Vagina (tissue), 2 donors: ENCODE measurements at regions not wholly inside any gene's neighbourhood (a gene's known extent, or its start where the extent isn't known, plus 50 kb on each side); places are given as distances from the start of the nearest gene placed in this dataset.

Source experiments
- CTCF ChIP-seq, 3 experiments: fragments of 450-650 bp in 2 of 3; fragments of 200-600 bp in 1 of 3; sonication (generic) in 1 of 3; IDR thresholded peaks; one replicate each; pipeline ENCODE4 v1.5.1; 2017 to 2019; ENCODE audit warnings: antibody characterized with exemption in 3 of 3, mild to moderate bottlenecking in 2 of 3, moderate library complexity in 2 of 3
- POLR2A ChIP-seq, 2 donors: fragments of 450-650 bp; IDR thresholded peaks; one replicate each; pipeline ENCODE4 v1.6.1; 2017; ENCODE audit warnings: antibody characterized with exemption in 2 of 2, mild to moderate bottlenecking in 2 of 2, moderate library complexity in 2 of 2
- POLR2AphosphoS5 ChIP-seq, 2 donors: sonication (generic); formaldehyde crosslinking; IDR thresholded peaks; one replicate each; pipeline ENCODE4 v1.9.0; 2017; ENCODE audit warnings: antibody characterized with exemption in 2 of 2, mild to moderate bottlenecking in 2 of 2, low read depth in 1 of 2; ENCODE audit not compliant: insufficient read depth in 1 of 2

- TF ChIP-seq CTCF (IDR thresholded peaks at IDR 0.05) = no peak
- TF ChIP-seq POLR2A (IDR thresholded peaks at IDR 0.05) = no peak
- no peak for TF ChIP-seq POLR2AphosphoS5 (IDR thresholded peaks at IDR 0.05; ENCODE audit: insufficient read depth in 1 of 2, low read depth in 1 of 2)
Measured at GRCh38 chr2:176636401-176636800, 367.2 kb downstream of the MTX2 start.
